ENCODE measurements at regions not wholly inside any gene's neighbourhood (a gene's known extent, or its start where the extent isn't known, plus 50 kb on each side); places are given as distances from the start of the nearest gene placed in this dataset.

- CTCF ChIA-PET: no interaction called here
- POLR2A ChIA-PET: no interaction called here
- TF ChIP-seq CTCF (IDR thresholded peaks at IDR 0.05; ENCODE audit: control extremely low read depth, extremely low read depth, low read depth, missing control alignments): no peak
- no peak for DNase-seq (ENCODE audit: extremely low spot score)
These were observed 52.3 kb upstream of the ABCC9 start for GRCh38 chr12:21993438-21993981.

GRCh38 chr12:21992823-21993222 is 51.6 kb upstream of the ABCC9 start:
- DNase-seq (ENCODE audit: extremely low spot score): peak; percentile 15
- no peak for TF ChIP-seq CTCF (IDR thresholded peaks at IDR 0.05; ENCODE audit: control extremely low read depth, extremely low read depth, low read depth, missing control alignments)
- CTCF ChIA-PET: interaction anchor here (1.4 kb wide), 1 partner anchor 9 kb away, joined by 3 read pairs; no protein-coding TSS in a partner anchor
- POLR2A ChIA-PET: no interaction called here

GRCh38 chr12:21991526-21991925 is 50.3 kb upstream of the ABCC9 start:
- ChIA-PET POLR2A (no interaction called here), CTCF (interaction anchor here (2.1 kb wide), 1 partner anchor 26 kb away, joined by 6 read pairs; no protein-coding TSS in a partner anchor)
- no peak for TF ChIP-seq CTCF (IDR thresholded peaks at IDR 0.05; ENCODE audit: control extremely low read depth, extremely low read depth, low read depth, missing control alignments)
- no peak for DNase-seq (ENCODE audit: extremely low spot score)

Data from GM10248 (cell line).